Activated CD4-positive, alpha-beta T cell treated with anti-CD3 and anti-CD28 coated beads, Interleukin-2, amount 10 ng/mL, durations not matched to agents 24 days and 14 days (primary cell): ENCODE measurements at regions not wholly inside any gene's neighbourhood (a gene's known extent, or its start where the extent isn't known, plus 50 kb on each side); places are given as distances from the start of the nearest gene placed in this dataset.
"Not testable (repeated sequence)": the region's sequence is repeated elsewhere in the genome, so short reads cannot be mapped to it uniquely, and the experiment has no call there.

ENCODE experiments used
- DNase-seq: peaks from one replicate; pipeline ENCODE4 v3.0.0; 2022
- H3K27ac Mint-ChIP-seq: one replicate; pipeline ENCODE4 v1.8.0; 2022; ENCODE audit warnings: mild to moderate bottlenecking, mixed read lengths
- H3K27me3 Mint-ChIP-seq: one replicate; pipeline ENCODE4 v1.8.0; 2022; ENCODE audit warnings: mixed read lengths
- H3K36me3 Mint-ChIP-seq: one replicate; pipeline ENCODE4 v1.8.0; 2022; ENCODE audit warnings: low read depth, mild to moderate bottlenecking, mixed read lengths
- H3K4me1 Mint-ChIP-seq: one replicate; pipeline ENCODE4 v1.8.0; 2021; ENCODE audit warnings: mixed read lengths
- H3K4me3 Mint-ChIP-seq: one replicate; pipeline ENCODE4 v1.8.0; 2022; ENCODE audit warnings: mild to moderate bottlenecking, moderate library complexity, mixed read lengths
- H3K9me3 Mint-ChIP-seq: one replicate; pipeline ENCODE4 v1.8.0; 2021; ENCODE audit warnings: mixed read lengths
- intact Hi-C: fragments of 100-400 bp; cut with micrococcal nuclease; formaldehyde crosslinking; loops from one replicate; pipeline ENCODE4 v1.15.1; 2023

- H3K4me1 Mint-ChIP-seq, intact Hi-C loops, DNase-seq, H3K4me3 Mint-ChIP-seq, H3K36me3 Mint-ChIP-seq, H3K9me3 Mint-ChIP-seq, H3K27me3 Mint-ChIP-seq, H3K27ac Mint-ChIP-seq: not testable (repeated sequence)
Observed at GRCh38 chr3:125791021-125791420, 178.0 kb upstream of the ROPN1B start.

DNA sequence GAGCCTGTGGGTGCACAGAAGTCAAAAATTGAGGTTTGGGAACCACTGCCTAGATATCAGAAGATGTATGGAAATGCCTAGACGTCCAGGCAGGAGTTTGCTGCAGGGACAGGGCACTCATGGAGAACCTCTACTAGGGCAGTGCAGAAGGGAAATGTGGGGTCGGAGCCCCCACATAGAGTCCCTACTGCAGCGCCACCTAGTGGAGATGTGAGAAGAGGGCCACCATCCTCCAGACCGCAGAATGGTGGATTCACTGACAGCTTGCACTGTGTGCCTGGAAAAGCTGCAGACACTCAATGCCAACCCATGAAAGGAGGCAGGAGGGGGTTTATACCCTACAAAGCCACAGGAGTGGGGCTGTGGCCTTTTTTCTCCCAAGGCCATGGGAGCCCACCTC is 159.0 kb upstream of the ROPN1B start:
- DNase-seq, H3K4me3 Mint-ChIP-seq, H3K36me3 Mint-ChIP-seq, intact Hi-C loops, H3K4me1 Mint-ChIP-seq, H3K27ac Mint-ChIP-seq, H3K27me3 Mint-ChIP-seq: not testable (repeated sequence)
- H3K9me3 Mint-ChIP-seq = peaks cover 32% of the 10 kb centered on the region

GRCh38 chr3:125822175-125822574 is 146.8 kb upstream of the ROPN1B start:
- H3K27me3 Mint-ChIP-seq, H3K36me3 Mint-ChIP-seq, intact Hi-C loops, H3K27ac Mint-ChIP-seq, H3K9me3 Mint-ChIP-seq, H3K4me1 Mint-ChIP-seq, H3K4me3 Mint-ChIP-seq: not testable (repeated sequence)
- peak; percentile 63 for DNase-seq

DNA sequence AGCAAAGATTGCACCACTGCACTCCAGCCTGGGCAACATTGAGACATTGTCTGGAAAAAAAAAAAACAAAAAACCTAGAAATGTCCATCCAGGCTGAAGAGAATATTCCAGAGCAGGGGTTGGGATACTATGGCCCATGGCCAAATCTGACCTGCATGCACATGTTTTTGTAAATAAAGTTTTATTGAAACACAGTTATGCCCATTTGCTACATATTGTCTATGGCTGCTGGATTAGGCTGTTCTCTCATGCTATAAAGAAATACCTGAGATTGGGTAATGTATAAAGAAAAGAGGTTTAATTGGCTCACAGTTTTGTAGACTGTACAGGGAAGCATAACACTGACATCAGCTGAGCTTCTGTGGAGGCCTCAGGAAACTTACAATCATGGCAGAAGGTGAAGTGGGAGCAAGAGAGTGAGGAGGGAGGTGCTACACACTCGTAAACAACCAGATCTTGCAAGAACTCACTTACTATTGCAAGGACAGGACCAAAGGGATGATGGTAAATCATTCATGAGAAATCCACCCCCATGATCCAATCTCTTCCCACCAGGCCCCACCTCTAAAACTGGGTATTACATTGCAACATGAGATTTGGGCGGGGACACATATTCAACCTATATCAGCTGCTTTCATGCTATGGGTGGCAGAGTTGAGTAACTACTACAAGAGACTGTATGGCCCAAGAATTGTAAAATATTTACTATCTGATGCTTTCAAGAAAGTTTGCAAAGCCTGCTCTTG is 137.8 kb upstream of the ROPN1B start:
- intact Hi-C loops = not testable (repeated sequence)

DNA sequence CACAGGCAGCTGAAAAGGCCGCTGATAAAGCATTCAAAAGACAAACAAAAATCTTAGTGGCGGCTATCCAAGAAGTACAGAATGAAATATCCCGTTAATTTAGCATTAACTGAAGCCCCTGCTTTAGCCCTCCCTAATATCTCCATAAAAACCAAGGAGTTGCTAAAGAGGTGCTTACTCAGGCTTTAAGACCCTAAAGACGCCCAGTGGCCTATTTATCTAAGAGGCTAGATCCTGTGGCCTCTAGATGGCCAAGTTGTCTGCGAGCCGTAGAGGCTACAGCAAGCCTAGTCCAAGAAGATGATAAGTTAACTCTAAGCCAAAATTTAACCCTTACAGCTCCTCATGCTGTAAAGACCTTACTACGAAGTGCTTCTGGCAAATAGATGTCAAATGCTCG is 133.4 kb upstream of the ROPN1B start:
- H3K4me1 Mint-ChIP-seq, H3K36me3 Mint-ChIP-seq, intact Hi-C loops, H3K9me3 Mint-ChIP-seq, H3K27me3 Mint-ChIP-seq, DNase-seq, H3K27ac Mint-ChIP-seq, H3K4me3 Mint-ChIP-seq: not testable (repeated sequence)

More for the DNA sequence above, 137.8 kb upstream of the ROPN1B start:
- H3K27me3 Mint-ChIP-seq, H3K4me1 Mint-ChIP-seq, H3K36me3 Mint-ChIP-seq, H3K27ac Mint-ChIP-seq, DNase-seq, H3K9me3 Mint-ChIP-seq, H3K4me3 Mint-ChIP-seq: not testable (repeated sequence)

GRCh38 chr3:125836011-125836551 is 132.9 kb upstream of the ROPN1B start:
- H3K9me3 Mint-ChIP-seq, H3K4me3 Mint-ChIP-seq, H3K36me3 Mint-ChIP-seq, H3K27ac Mint-ChIP-seq, H3K4me1 Mint-ChIP-seq, H3K27me3 Mint-ChIP-seq, intact Hi-C loops: not testable (repeated sequence)
- peak; percentile 67 for DNase-seq

DNA sequence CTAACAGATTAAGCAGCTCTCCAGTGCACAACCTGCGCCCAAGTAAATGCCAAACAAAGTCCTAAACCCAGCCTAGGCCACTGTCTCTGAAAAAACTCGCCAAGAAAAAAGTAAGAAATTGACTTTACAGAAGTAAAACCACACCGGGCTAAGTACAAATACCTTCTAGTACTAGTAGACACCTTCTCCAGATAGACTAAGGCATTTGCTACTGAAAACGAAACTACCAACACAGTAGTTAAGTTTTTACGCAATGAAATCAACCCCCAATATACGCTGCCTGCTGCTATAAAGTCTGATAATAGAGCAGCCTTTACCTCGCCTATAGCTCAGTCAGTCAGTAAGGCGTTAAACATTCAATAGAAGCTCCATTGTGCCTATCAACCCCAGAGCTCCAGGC is 132.2 kb upstream of the ROPN1B start:
- H3K27me3 Mint-ChIP-seq, H3K36me3 Mint-ChIP-seq, intact Hi-C loops, H3K4me3 Mint-ChIP-seq, H3K27ac Mint-ChIP-seq, H3K9me3 Mint-ChIP-seq, H3K4me1 Mint-ChIP-seq, DNase-seq: not testable (repeated sequence)

DNA sequence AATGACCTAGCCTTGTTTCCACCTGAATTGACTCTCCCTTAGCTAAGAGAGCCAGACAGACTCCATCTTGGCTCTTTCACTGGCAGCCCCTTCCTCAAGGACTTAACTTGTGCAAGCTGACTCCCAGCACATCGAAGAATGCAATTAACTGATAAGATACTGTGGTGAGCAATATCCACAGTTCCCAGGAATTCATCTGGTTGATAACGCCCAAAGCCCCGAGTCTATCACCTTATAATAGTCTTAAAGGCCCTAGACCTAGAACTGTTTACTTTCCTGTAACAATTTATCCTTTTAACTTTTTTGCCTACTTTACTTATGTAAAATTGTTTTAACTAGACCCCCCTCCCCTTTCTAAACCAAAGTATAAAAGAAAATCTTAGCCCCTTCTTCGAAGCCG is 130.1 kb upstream of the ROPN1B start:
- H3K36me3 Mint-ChIP-seq, H3K4me1 Mint-ChIP-seq, H3K4me3 Mint-ChIP-seq, H3K9me3 Mint-ChIP-seq, intact Hi-C loops, DNase-seq, H3K27me3 Mint-ChIP-seq, H3K27ac Mint-ChIP-seq: not testable (repeated sequence)

DNA sequence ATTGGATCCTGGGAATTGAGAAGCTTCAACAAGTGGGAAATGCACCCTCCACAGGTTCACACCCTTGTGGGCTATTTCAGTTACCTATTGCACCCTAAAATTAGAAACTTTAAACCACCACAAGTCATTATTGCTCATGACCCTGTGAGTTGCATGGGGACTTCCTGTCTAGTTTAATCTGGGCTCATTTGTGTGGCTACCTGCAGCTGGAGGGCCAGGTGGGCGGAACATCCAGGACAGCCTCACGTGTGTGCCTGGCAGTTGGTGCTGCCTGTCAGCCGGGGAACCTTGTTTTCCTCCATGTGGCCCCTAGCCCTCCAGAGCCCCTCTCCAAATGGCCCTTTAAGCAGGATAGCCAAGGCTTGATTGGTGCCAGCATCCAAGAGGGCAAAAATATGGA is 128.5 kb upstream of the ROPN1B start:
- H3K4me1 Mint-ChIP-seq, H3K4me3 Mint-ChIP-seq, intact Hi-C loops, H3K27me3 Mint-ChIP-seq, H3K36me3 Mint-ChIP-seq, H3K27ac Mint-ChIP-seq, DNase-seq, H3K9me3 Mint-ChIP-seq: not testable (repeated sequence)

DNA sequence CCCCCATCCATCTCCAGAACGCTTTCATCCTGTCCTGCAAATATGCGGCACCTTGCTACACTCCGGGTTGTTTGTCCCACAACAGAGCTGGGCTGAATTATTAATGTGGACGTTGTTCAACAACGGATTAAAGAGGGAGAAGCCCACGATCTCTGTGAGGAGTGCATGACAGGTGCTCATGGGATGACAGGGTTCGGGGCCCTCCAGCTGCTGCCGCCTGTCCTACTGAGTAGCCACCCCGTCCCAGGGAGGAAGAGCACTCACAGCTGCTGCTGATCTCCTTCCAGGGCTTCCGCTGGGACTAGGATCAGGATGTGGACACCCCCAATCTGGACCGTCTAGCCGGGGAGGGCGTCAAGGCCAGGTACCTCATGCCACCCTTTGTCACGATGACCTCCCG is 121.0 kb upstream of the ROPN1B start:
- intact Hi-C loops, H3K4me1 Mint-ChIP-seq, H3K4me3 Mint-ChIP-seq, H3K27me3 Mint-ChIP-seq, H3K27ac Mint-ChIP-seq, H3K36me3 Mint-ChIP-seq, DNase-seq: not testable (repeated sequence)
- peaks cover 11% of the 10 kb centered on the region for H3K9me3 Mint-ChIP-seq

GRCh38 chr3:125855006-125855405 is 114.0 kb upstream of the ROPN1B start:
- H3K27me3 Mint-ChIP-seq, H3K27ac Mint-ChIP-seq, H3K4me1 Mint-ChIP-seq, DNase-seq, intact Hi-C loops, H3K36me3 Mint-ChIP-seq, H3K4me3 Mint-ChIP-seq, H3K9me3 Mint-ChIP-seq: not testable (repeated sequence)

GRCh38 chr3:125860547-125860946 is 108.4 kb upstream of the ROPN1B start:
- intact Hi-C loops, H3K4me1 Mint-ChIP-seq, H3K4me3 Mint-ChIP-seq, H3K9me3 Mint-ChIP-seq, H3K27me3 Mint-ChIP-seq, H3K36me3 Mint-ChIP-seq, H3K27ac Mint-ChIP-seq, DNase-seq: not testable (repeated sequence)

- H3K27me3 Mint-ChIP-seq, DNase-seq, H3K36me3 Mint-ChIP-seq, intact Hi-C loops, H3K9me3 Mint-ChIP-seq, H3K4me3 Mint-ChIP-seq, H3K4me1 Mint-ChIP-seq, H3K27ac Mint-ChIP-seq: not testable (repeated sequence)
Observed at GRCh38 chr3:125862841-125863254, 106.1 kb upstream of the ROPN1B start.

GRCh38 chr3:125864532-125864931 is 104.4 kb upstream of the ROPN1B start:
- H3K4me3 Mint-ChIP-seq, H3K36me3 Mint-ChIP-seq, H3K27ac Mint-ChIP-seq, H3K4me1 Mint-ChIP-seq, intact Hi-C loops, H3K27me3 Mint-ChIP-seq, H3K9me3 Mint-ChIP-seq, DNase-seq: not testable (repeated sequence)

DNA sequence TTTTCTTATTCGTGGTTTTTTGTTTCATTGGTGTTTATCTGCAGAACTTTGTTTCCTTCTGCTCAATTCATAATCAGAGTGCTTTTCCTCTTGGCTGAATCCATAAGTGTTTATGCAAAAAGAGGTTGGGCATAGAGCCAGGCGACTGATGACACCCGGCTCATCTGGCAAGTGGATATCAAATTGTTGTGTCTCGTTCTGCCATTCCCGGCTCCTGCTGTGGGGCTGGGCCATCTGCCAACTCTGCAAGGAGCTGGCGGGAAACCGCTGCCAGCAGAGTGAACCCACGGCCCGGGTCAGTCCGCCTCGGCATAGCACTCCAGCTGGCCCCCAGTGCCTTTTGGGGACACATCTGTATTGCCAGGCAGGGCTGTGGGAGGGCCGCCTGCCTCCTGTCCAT is 83.0 kb upstream of the ROPN1B start:
- DNase-seq, H3K9me3 Mint-ChIP-seq, H3K4me3 Mint-ChIP-seq, H3K27ac Mint-ChIP-seq, H3K36me3 Mint-ChIP-seq, H3K4me1 Mint-ChIP-seq, intact Hi-C loops, H3K27me3 Mint-ChIP-seq: not testable (repeated sequence)
